ENCODE measurements at regions not wholly inside any gene's neighbourhood (a gene's known extent, or its start where the extent isn't known, plus 50 kb on each side); places are given as distances from the start of the nearest gene placed in this dataset.

- no peak for DNase-seq
These were observed 69.7 kb upstream of the EMX2 start for GRCh38 chr10:117472872-117473271.

GRCh38 chr10:117471344-117471874 is 71.1 kb upstream of the EMX2 start:
- no peak for DNase-seq
- no peaks in the 10 kb centered on the region for H3K36me3 ChIP-seq (ENCODE audit: control insufficient read depth, insufficient read depth, low read length)
- H3K27me3 ChIP-seq (ENCODE audit: control insufficient read depth, insufficient read depth, low read length): peaks cover 4% of the 10 kb centered on the region
- H3K4me1 ChIP-seq (ENCODE audit: control insufficient read depth, insufficient read depth, low read length): peaks cover 2% of the 10 kb centered on the region
- H3K4me3 ChIP-seq (ENCODE audit: low read length): no peak overlapping the region
- no CpG with 5 or more reads among the region's 3 CpGs for WGBS (ENCODE audit: insufficient coverage)
- no peaks in the 10 kb centered on the region for H3K9me3 ChIP-seq (replicated peaks; ENCODE audit: control insufficient read depth, low read depth, low read length)
- H3K27ac ChIP-seq (ENCODE audit: low read length): no peak overlapping the region

More at GRCh38 chr10:117472872-117473271, 69.7 kb upstream of the EMX2 start:
- Histone ChIP-seq H3K4me3 (ENCODE audit: low read length) (no peak overlapping the region), H3K9me3 (replicated peaks; ENCODE audit: control insufficient read depth, low read depth, low read length) (no peaks in the 10 kb centered on the region), H3K27me3 (ENCODE audit: control insufficient read depth, insufficient read depth, low read length) (peaks cover 5% of the 10 kb centered on the region), H3K27ac (ENCODE audit: low read length) (no peak overlapping the region), H3K4me1 (ENCODE audit: control insufficient read depth, insufficient read depth, low read length) (peaks cover 7% of the 10 kb centered on the region), H3K36me3 (ENCODE audit: control insufficient read depth, insufficient read depth, low read length) (no peaks in the 10 kb centered on the region)
- WGBS (ENCODE audit: insufficient coverage): 100% methylated on average over 1 of the region's 3 CpGs

- Histone ChIP-seq H3K9me3 (replicated peaks; ENCODE audit: control insufficient read depth, low read depth, low read length) (no peaks in the 10 kb centered on the region), H3K4me1 (ENCODE audit: control insufficient read depth, insufficient read depth, low read length) (no peaks in the 10 kb centered on the region), H3K4me3 (ENCODE audit: low read length) (no peak overlapping the region), H3K27ac (ENCODE audit: low read length) (no peak overlapping the region), H3K27me3 (ENCODE audit: control insufficient read depth, insufficient read depth, low read length) (peaks cover 4% of the 10 kb centered on the region), H3K36me3 (ENCODE audit: control insufficient read depth, insufficient read depth, low read length) (no peaks in the 10 kb centered on the region)
- no peak for DNase-seq
- WGBS (ENCODE audit: insufficient coverage): no CpG with 5 or more reads among the region's 5 CpGs
These were observed 71.8 kb upstream of the EMX2 start for GRCh38 chr10:117470733-117471132.

- Histone ChIP-seq H3K27ac (ENCODE audit: low read length) (no peak overlapping the region), H3K36me3 (ENCODE audit: control insufficient read depth, insufficient read depth, low read length) (no peaks in the 10 kb centered on the region), H3K4me3 (ENCODE audit: low read length) (no peak overlapping the region), H3K4me1 (ENCODE audit: control insufficient read depth, insufficient read depth, low read length) (no peaks in the 10 kb centered on the region), H3K27me3 (ENCODE audit: control insufficient read depth, insufficient read depth, low read length) (peaks cover 4% of the 10 kb centered on the region), H3K9me3 (replicated peaks; ENCODE audit: control insufficient read depth, low read depth, low read length) (no peaks in the 10 kb centered on the region)
- no peak for DNase-seq
- 83% methylated on average over 3 of the region's 3 CpGs for WGBS (ENCODE audit: insufficient coverage)
These were observed 73.9 kb upstream of the EMX2 start for GRCh38 chr10:117468665-117469064.

- Histone ChIP-seq H3K9me3 (replicated peaks; ENCODE audit: control insufficient read depth, low read depth, low read length) (peaks cover 2% of the 10 kb centered on the region), H3K27me3 (ENCODE audit: control insufficient read depth, insufficient read depth, low read length) (peaks cover 5% of the 10 kb centered on the region), H3K36me3 (ENCODE audit: control insufficient read depth, insufficient read depth, low read length) (no peaks in the 10 kb centered on the region), H3K4me1 (ENCODE audit: control insufficient read depth, insufficient read depth, low read length) (peaks cover 12% of the 10 kb centered on the region), H3K4me3 (ENCODE audit: low read length) (no peak overlapping the region), H3K27ac (ENCODE audit: low read length) (no peak overlapping the region)
- WGBS (ENCODE audit: insufficient coverage): no CpG with 5 or more reads among the region's 2 CpGs
- no peak for DNase-seq
These were observed 78.4 kb upstream of the EMX2 start for GRCh38 chr10:117464176-117464575.

GRCh38 chr10:117463545-117463920 is 79.0 kb upstream of the EMX2 start:
- DNase-seq: no peak
- Histone ChIP-seq H3K9me3 (replicated peaks; ENCODE audit: control insufficient read depth, low read depth, low read length) (peaks cover 2% of the 10 kb centered on the region), H3K4me1 (ENCODE audit: control insufficient read depth, insufficient read depth, low read length) (peaks cover 12% of the 10 kb centered on the region), H3K36me3 (ENCODE audit: control insufficient read depth, insufficient read depth, low read length) (no peaks in the 10 kb centered on the region), H3K4me3 (ENCODE audit: low read length) (no peak overlapping the region), H3K27ac (ENCODE audit: low read length) (no peak overlapping the region), H3K27me3 (ENCODE audit: control insufficient read depth, insufficient read depth, low read length) (peaks cover 5% of the 10 kb centered on the region)
- no CpG with 5 or more reads among the region's 1 CpG for WGBS (ENCODE audit: insufficient coverage)

GRCh38 chr10:117462816-117463544 is 79.6 kb upstream of the EMX2 start:
- Histone ChIP-seq H3K4me3 (ENCODE audit: low read length) (no peak overlapping the region), H3K9me3 (replicated peaks; ENCODE audit: control insufficient read depth, low read depth, low read length) (peaks cover 2% of the 10 kb centered on the region), H3K4me1 (ENCODE audit: control insufficient read depth, insufficient read depth, low read length) (peaks cover 12% of the 10 kb centered on the region), H3K27me3 (ENCODE audit: control insufficient read depth, insufficient read depth, low read length) (peaks cover 5% of the 10 kb centered on the region), H3K36me3 (ENCODE audit: control insufficient read depth, insufficient read depth, low read length) (no peaks in the 10 kb centered on the region), H3K27ac (ENCODE audit: low read length) (no peak overlapping the region)
- DNase-seq: no peak
- WGBS (ENCODE audit: insufficient coverage): 89% methylated on average over 1 of the region's 1 CpG

- H3K4me3 ChIP-seq (ENCODE audit: low read length): no peak overlapping the region
- H3K27me3 ChIP-seq (ENCODE audit: control insufficient read depth, insufficient read depth, low read length): peaks cover 5% of the 10 kb centered on the region
- WGBS (ENCODE audit: insufficient coverage): 31% methylated on average over 4 of the region's 6 CpGs
- no peak for DNase-seq
- peaks cover 12% of the 10 kb centered on the region for H3K4me1 ChIP-seq (ENCODE audit: control insufficient read depth, insufficient read depth, low read length)
- H3K9me3 ChIP-seq (replicated peaks; ENCODE audit: control insufficient read depth, low read depth, low read length): peaks cover 2% of the 10 kb centered on the region
- no peaks in the 10 kb centered on the region for H3K36me3 ChIP-seq (ENCODE audit: control insufficient read depth, insufficient read depth, low read length)
- H3K27ac ChIP-seq (ENCODE audit: low read length): peak overlapping the region; percentile 29
These were observed 80.1 kb upstream of the EMX2 start for GRCh38 chr10:117462424-117462792.

GRCh38 chr10:117461766-117462423 is 80.7 kb upstream of the EMX2 start:
- Histone ChIP-seq H3K27me3 (ENCODE audit: control insufficient read depth, insufficient read depth, low read length) (peaks cover 5% of the 10 kb centered on the region), H3K27ac (ENCODE audit: low read length) (peak overlapping the region; percentile 29), H3K4me3 (ENCODE audit: low read length) (no peak overlapping the region), H3K4me1 (ENCODE audit: control insufficient read depth, insufficient read depth, low read length) (peaks cover 12% of the 10 kb centered on the region), H3K9me3 (replicated peaks; ENCODE audit: control insufficient read depth, low read depth, low read length) (peaks cover 2% of the 10 kb centered on the region), H3K36me3 (ENCODE audit: control insufficient read depth, insufficient read depth, low read length) (no peaks in the 10 kb centered on the region)
- 24% methylated on average over 3 of the region's 7 CpGs for WGBS (ENCODE audit: insufficient coverage)
- DNase-seq: peak; percentile 84

GRCh38 chr10:117460846-117461765 is 81.4 kb upstream of the EMX2 start:
- Histone ChIP-seq H3K27me3 (ENCODE audit: control insufficient read depth, insufficient read depth, low read length) (peaks cover 5% of the 10 kb centered on the region), H3K36me3 (ENCODE audit: control insufficient read depth, insufficient read depth, low read length) (no peaks in the 10 kb centered on the region), H3K4me1 (ENCODE audit: control insufficient read depth, insufficient read depth, low read length) (peaks cover 12% of the 10 kb centered on the region), H3K27ac (ENCODE audit: low read length) (no peak overlapping the region), H3K9me3 (replicated peaks; ENCODE audit: control insufficient read depth, low read depth, low read length) (peaks cover 2% of the 10 kb centered on the region), H3K4me3 (ENCODE audit: low read length) (no peak overlapping the region)
- WGBS (ENCODE audit: insufficient coverage): 37% methylated on average over 3 of the region's 7 CpGs
- DNase-seq: no peak

Measured in muscle of leg (tissue), 3 donors.